ENCODE measurements at regions not wholly inside any gene's neighbourhood (a gene's known extent, or its start where the extent isn't known, plus 50 kb on each side); places are given as distances from the start of the nearest gene placed in this dataset.
"Not testable (repeated sequence)": the region's sequence is repeated elsewhere in the genome, so short reads cannot be mapped to it uniquely, and the experiment has no call there.

GRCh38 chr5:87589587-87589986, 176.9 kb upstream of the CCNH start:
- no peak for DNase-seq

DNA sequence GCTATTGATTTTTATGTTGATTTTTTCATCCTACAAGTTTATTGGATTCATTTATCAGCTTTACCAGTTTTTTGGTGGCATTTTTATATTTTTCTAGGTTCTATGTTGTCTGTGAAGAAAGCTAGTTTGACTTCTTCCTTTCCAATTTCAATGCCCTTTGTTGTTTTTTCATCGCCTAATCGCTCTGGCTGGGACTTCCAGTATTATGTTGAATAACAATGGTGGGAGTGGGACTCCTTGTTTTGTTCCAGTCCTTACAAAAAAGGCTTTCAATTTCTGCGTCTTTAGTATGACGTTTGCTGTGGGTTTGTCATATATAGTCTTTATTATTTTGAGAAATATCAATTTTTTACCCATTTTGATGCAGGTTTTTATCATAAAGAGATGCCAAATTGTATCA, 175.6 kb upstream of the CCNH start:
- DNase-seq, result no peak

DNA sequence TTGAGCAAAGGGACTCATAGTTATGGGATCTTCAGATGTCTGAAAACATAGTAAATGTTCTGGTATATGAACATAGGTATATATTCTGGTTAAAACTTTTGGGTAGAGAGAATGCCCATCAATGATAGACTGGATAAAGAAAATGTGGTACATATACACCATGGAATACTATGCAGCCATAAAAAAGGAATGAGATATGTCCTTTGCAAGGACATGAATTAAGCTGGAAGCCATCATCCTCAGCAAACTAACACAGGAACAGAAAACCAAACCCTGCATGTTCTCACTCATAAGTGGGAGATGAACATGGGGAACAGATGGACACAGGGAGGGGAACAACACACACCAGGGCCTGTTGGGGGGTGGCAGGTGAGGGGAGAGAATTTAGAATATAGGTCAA, 171.0 kb upstream of the CCNH start:
- not testable (repeated sequence) for DNase-seq

DNA sequence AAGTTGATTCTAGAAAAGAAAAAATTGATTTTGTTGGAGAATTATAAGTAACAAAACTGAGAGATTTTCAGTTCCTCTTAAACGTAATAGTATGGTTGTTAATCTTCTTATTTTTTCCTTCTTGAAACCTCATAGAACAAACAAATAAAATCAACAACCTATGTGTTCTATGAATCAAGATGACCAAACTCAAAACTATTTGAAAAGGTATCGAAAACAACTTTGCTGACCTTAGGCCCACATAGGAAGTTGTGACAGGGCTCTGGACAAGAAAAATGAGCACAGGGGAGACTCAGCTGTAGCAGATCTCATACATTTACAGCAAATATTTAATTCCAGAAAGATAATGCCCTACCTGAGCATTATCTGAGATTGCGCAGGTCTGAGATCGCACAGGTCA, 169.4 kb upstream of the CCNH start:
- no peak for DNase-seq

- DNase-seq, result no peak
Observed at GRCh38 chr5:87581661-87582060, 168.9 kb upstream of the CCNH start.

DNA sequence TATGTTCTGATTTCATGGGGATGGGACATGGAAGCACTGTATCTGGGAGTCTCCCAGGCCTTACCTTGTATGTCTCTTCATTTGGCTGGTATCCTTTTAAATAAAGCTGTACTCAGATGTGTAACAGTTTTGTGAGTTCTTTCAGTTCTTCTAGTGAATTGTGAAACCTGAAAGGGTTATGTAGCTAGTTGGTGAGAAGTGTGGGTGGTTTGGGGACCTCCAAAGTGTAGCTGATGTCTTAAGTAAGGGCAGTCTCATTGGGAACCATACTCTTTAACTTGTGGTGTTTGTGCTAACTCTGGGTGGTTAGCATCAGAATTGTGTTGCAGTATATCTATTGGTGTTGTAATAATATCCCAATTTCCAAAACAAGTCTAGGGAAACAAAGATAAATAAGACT, 166.9 kb upstream of the CCNH start:
- DNase-seq, result no peak

GRCh38 chr5:87576867-87577266, 164.1 kb upstream of the CCNH start:
- no peak for DNase-seq

- DNase-seq, result not testable (repeated sequence)
Observed at GRCh38 chr5:87576306-87576705, 163.6 kb upstream of the CCNH start.

DNA sequence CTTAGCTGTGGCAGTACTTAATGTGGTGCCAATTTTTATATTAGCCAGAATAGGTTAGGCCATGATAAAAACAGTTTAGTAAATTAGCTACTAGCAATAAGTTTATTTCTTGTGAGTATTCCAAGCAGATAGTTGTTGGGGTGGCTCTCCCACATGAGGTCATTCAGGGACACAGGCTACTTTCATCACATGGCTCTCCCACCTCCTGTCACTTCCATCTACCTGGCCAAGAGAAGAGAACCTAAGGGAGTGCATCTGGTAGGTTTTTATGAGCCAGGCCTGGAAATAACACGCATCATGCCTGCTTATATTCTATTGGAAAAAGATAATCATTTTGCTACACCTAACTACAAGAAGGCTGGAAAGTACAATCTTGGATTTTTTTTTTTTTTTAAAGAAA, 161.4 kb upstream of the CCNH start:
- DNase-seq, result no peak

GRCh38 chr5:87572611-87573010, 159.9 kb upstream of the CCNH start:
- no peak for DNase-seq

- no peak for DNase-seq
Observed at GRCh38 chr5:87572090-87572489, 159.4 kb upstream of the CCNH start.

DNA sequence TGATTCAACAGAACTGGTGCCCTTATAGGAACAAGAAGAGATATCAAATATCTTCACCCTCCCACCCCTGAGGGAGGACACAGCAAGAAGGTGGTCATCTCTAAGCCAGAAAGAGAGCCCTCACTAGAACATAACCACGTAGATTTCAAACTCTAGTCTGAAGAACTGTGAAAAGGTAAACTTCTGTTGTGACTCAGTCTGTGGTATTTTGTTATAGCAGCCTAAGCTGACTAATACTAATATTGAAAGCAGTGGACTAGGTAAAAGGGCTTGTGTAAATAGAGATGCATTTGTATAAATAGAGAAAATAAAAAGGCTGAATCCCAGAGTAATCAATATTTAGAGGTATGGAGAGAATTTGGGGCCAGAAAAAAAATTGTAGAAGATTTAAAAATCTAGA, 157.6 kb upstream of the CCNH start:
- no peak for DNase-seq

GRCh38 chr5:87562068-87562467, 149.3 kb upstream of the CCNH start:
- DNase-seq, result no peak

DNA sequence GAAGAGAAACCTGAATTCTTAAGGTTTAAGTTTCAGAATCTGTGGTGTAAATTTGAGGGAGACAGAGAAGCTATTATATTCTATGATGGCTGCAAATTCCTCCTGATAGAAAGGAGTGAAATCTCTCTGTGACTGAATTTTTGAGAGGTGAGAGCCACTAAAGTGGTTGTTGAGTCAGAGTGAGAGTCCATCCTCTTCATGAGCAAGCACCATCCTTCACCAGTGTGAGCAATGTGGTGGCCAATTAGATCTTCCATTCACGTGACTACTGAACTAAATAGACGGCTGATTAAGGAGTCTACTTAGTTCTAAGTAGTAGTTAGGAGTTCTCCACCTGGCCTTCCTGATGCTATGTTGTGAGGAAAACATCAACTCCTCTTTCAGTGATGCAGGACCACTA, 147.8 kb upstream of the CCNH start:
- no peak for DNase-seq

GRCh38 chr5:87551911-87552310, 139.2 kb upstream of the CCNH start:
- no peak for DNase-seq

DNA sequence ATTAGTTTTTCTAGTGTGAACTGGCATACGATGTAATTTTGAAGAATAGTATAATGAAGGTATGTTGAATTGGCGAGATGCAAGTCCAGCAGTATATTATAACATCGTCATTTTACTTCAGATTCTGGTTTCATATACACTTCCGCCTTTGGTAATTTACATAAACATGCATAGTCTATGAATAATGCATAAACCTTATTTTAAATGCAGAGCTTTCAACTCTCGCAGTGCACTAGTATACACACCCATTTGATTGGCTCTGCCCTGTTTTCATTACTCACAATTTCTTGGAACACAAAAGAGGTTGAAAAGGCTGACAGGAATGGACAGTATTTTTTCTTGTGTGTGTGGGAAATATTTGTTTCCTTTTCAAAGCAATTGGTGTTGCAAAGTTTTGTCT, 128.9 kb upstream of the CCNH start:
- DNase-seq, result no peak

DNA sequence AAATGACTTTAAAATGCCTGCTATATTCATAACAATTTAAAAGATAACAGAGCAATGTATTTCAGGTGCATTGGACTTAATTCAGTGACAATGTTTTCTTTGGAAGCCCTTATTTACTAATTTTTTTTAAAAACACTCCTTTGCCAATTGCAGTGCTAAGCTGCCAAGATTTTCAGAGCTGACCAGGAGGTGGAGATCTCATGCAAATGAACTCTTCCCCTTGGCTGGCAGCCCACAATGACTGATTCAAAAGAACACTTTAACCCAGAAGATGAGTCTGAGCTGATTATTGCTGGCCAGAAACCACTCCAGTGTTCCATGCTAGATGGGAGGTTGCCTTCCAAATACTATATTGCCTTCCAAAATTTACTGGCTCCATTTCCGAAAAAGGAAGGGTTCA, 128.3 kb upstream of the CCNH start:
- peak; percentile 71 for DNase-seq

- DNase-seq, result no peak
Observed at GRCh38 chr5:87539839-87540238, 127.1 kb upstream of the CCNH start.

GRCh38 chr5:87536365-87536764, 123.6 kb upstream of the CCNH start:
- no peak for DNase-seq

- no peak for DNase-seq
Observed at GRCh38 chr5:87535706-87536105, 123.0 kb upstream of the CCNH start.

DNA sequence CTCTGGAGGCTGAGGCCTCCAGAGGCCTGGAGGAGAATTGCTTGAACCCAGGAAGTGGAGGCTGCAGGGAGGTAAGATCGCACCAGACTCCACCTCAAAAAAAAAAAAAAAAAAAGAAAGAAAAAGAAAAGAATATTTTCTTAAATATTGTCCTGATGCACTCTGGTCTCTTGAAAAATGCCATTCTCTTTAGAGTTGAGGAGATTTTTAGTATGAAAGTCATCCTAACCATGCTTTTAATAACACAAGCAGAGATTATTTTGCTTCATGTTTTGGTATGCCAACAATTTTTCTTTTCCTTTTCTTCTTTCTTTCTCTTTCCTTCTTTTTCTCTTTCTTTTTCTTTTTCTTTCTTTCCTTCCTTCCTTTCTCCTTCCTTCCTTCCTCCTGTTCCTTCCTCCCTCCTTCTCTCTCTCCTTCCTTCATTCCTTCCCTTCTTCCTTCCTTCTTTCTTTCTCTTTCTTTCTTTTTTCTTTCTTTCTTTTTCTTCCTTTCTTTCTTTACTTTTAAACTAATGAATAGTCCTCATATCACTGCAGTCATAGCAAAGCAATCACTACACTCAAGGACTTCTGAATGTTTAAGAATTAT, 116.9 kb upstream of the CCNH start:
- DNase-seq, result no peak

GRCh38 chr5:87526131-87526530, 113.4 kb upstream of the CCNH start:
- DNase-seq, result no peak

DNA sequence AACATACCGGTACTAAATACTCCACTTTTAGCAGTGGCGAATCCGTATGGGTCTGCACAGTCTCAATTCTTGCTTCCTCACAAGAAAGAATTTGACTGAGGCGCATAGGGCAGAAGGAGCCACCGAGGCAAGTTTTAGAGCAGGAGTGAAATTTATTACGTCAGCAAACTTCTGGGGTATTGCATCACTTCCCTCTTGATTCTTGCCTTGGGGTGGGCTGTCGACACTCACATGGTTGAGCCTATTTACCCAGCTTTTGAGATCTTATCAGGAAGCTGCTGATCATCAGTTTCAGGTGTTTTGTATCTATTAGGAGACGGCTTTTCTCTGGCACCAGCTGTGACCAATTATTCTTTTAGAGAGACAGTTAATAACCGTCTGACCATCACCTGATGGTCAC, 111.5 kb upstream of the CCNH start:
- no peak for DNase-seq

GRCh38 chr5:87511778-87512177, 99.0 kb upstream of the CCNH start:
- not testable (repeated sequence) for DNase-seq

DNA sequence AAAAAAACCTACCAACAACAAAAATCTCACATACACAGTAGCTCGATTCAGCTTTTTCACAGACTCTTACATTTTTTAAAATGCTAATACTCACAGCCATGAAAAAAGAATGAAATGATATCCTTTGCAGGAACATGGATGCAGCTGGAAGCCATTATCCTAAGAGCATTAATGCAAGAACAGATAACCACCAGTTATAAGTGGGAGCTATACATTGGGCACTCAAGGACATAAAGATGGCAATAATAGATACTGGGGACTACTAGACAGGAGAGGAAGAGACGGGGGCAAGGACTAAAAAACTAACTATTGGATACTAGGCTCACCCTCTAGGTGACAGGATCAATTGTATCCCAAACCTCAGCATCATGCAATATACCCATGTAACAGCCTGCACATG, 90.3 kb upstream of the CCNH start:
- no peak for DNase-seq

All from RPMI8226 (cell line).